Adrenal gland (tissue), 5 donors: ENCODE measurements at regions not wholly inside any gene's neighbourhood (a gene's known extent, or its start where the extent isn't known, plus 50 kb on each side); places are given as distances from the start of the nearest gene placed in this dataset.

Source experiments
- POLR2A ChIP-seq, 2 donors: fragments of 450-650 bp; IDR thresholded peaks; one replicate each; pipeline ENCODE4 v1.6.1; 2017; ENCODE audit warnings: antibody characterized with exemption in 2 of 2, mild to moderate bottlenecking in 2 of 2, moderate library complexity in 1 of 2
- TF ChIP-seq, protein P1 (sequence below), 6 experiments: fragments of 450-650 bp in 4 of 6; fragments of 200-600 bp in 2 of 6; sonication (generic) in 1 of 6; IDR thresholded peaks; 1 replicate in 5 of 6; 2 replicates in 1 of 6; pipeline versions ENCODE4 v1.5.1 to v1.8.0; 2016 to 2021; ENCODE audit warnings: antibody characterized with exemption in 6 of 6, mild to moderate bottlenecking in 2 of 6, moderate library complexity in 1 of 6
- donor health status: DM: no; HTN: no; CAD: no.

- TF ChIP-seq, protein P1, sequence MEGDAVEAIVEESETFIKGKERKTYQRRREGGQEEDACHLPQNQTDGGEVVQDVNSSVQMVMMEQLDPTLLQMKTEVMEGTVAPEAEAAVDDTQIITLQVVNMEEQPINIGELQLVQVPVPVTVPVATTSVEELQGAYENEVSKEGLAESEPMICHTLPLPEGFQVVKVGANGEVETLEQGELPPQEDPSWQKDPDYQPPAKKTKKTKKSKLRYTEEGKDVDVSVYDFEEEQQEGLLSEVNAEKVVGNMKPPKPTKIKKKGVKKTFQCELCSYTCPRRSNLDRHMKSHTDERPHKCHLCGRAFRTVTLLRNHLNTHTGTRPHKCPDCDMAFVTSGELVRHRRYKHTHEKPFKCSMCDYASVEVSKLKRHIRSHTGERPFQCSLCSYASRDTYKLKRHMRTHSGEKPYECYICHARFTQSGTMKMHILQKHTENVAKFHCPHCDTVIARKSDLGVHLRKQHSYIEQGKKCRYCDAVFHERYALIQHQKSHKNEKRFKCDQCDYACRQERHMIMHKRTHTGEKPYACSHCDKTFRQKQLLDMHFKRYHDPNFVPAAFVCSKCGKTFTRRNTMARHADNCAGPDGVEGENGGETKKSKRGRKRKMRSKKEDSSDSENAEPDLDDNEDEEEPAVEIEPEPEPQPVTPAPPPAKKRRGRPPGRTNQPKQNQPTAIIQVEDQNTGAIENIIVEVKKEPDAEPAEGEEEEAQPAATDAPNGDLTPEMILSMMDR (IDR thresholded peaks at IDR 0.05): peak in 1 of 6 experiments; percentile 6
- no peak for TF ChIP-seq POLR2A (IDR thresholded peaks at IDR 0.05)
These were observed 133.0 kb downstream of the C9orf50 start for GRCh38 chr9:129487658-129488483.
